Lung (tissue), 11 donors: ENCODE measurements at regions not wholly inside any gene's neighbourhood (a gene's known extent, or its start where the extent isn't known, plus 50 kb on each side); places are given as distances from the start of the nearest gene placed in this dataset.

Source experiments
- ATAC-seq: fragments of 200-7000 bp; cut with Tn5 transposase; one replicate; pipeline ENCODE4 v1.9.1; 2020; ENCODE audit warnings: moderate number of reproducible peaks; ENCODE audit not compliant: insufficient read depth, low FRiP score
- DNase-seq, 3 donors: peaks; one replicate each; pipeline ENCODE4 v3.0.0-alpha.2; 2013 to 2017
- H3K27ac ChIP-seq, 2 donors: one replicate each; pipeline ENCODE4 v1.5.1; 2013; ENCODE audit warnings: mild to moderate bottlenecking in 2 of 2, moderate library complexity in 2 of 2, control low read depth in 1 of 2, inconsistent platforms in 1 of 2, low read depth in 1 of 2, low read length in 1 of 2
- H3K27me3 ChIP-seq, 3 donors: one replicate each; pipeline ENCODE4 v1.5.1; 2013; ENCODE audit warnings: low read length in 2 of 3; ENCODE audit not compliant: control insufficient read depth in 3 of 3, insufficient read depth in 3 of 3
- H3K36me3 ChIP-seq, 4 donors: one replicate each; pipeline ENCODE4 v1.5.1; 2013; ENCODE audit warnings: low read length in 4 of 4, mild to moderate bottlenecking in 1 of 4, moderate library complexity in 1 of 4; ENCODE audit not compliant: control insufficient read depth in 4 of 4, insufficient read depth in 4 of 4
- H3K4me1 ChIP-seq, 5 donors: one replicate each; pipeline ENCODE4 v1.5.1; 2013; ENCODE audit warnings: low read length in 5 of 5, mild to moderate bottlenecking in 2 of 5, moderate library complexity in 1 of 5; ENCODE audit not compliant: control insufficient read depth in 5 of 5, insufficient read depth in 5 of 5
- H3K4me3 ChIP-seq: one replicate; pipeline ENCODE4 v1.5.1; 2013; ENCODE audit warnings: mild to moderate bottlenecking, control low read depth, moderate library complexity
- H3K9ac ChIP-seq, 2 donors: one replicate each; pipeline ENCODE4 v1.5.1; 2013; ENCODE audit warnings: low read length in 2 of 2, control low read depth in 1 of 2; ENCODE audit not compliant: insufficient read depth in 1 of 2
- H3K9me3 ChIP-seq, 4 donors: one replicate each; pipeline ENCODE4 v1.5.1; 2013; ENCODE audit warnings: low read length in 3 of 4, mild to moderate bottlenecking in 1 of 4, moderate library complexity in 1 of 4; ENCODE audit not compliant: control insufficient read depth in 4 of 4, insufficient read depth in 3 of 4
- WGBS, 2 donors: extraction: QIAGEN DNeasy Blood & Tissue Kit; methylation state at CpG; one replicate each; pipeline ENCODE4 v1.1.7; 2013; 5-methylcytosine and 5-hydroxymethylcytosine counted together
- TF ChIP-seq, protein P1 (sequence below): IDR thresholded peaks from 2 replicates; pipeline ENCODE4 v1.5.1; 2012; ENCODE audit warnings: mild to moderate bottlenecking; ENCODE audit errors: control extremely low read depth, extremely low read depth
- donor health status: control.
- donor health status: control.
- donor health status: Bipolar disorder and iron deficiency.
- donor health status: healthy.
- donor health status: DM: yes; HTN: yes; CAD: no.

DNA sequence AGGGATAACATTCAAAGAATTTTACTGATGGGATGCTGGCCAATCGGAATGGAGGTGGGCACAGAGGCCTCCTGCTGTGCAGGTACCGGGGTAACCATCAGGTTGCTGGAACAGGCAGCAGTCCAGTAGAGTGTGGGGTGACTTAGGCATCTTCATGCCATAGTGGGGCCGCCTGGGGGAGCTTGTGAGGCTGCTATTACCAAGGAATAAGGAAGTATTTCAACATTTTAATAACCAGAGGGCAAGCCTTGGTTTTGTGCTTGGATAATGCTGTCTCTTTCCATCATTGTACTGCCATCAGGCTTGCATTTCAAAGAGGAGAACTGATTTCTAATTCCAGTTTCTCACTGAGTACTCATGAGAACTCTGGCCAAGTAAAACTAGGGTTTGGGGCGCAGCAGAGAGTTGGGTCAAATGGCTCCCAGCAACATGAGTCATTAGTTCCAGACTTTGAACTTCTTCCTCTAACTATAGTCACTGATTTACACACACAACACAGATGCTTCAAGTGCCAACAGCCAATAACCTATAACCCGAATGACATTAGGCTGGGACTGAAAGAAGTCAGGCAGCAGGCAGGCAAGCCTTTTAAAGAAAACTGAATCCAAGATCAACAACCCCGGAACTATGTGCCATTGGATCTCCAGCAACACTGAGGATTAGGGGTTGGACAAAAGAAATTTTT is 56.1 kb upstream of the FHL2 start:
- no peak for ATAC-seq
- no peak overlapping the region for H3K9ac ChIP-seq
- no peak overlapping the region for H3K4me3 ChIP-seq
- no peaks in the 10 kb centered on the region for H3K9me3 ChIP-seq
- no peaks in the 10 kb centered on the region for H3K36me3 ChIP-seq
- WGBS, 2 donors = 58 to 59% methylated on average over 6 of the region's 6 CpGs
- no peaks in the 10 kb centered on the region for H3K4me1 ChIP-seq
- TF ChIP-seq, protein P1, sequence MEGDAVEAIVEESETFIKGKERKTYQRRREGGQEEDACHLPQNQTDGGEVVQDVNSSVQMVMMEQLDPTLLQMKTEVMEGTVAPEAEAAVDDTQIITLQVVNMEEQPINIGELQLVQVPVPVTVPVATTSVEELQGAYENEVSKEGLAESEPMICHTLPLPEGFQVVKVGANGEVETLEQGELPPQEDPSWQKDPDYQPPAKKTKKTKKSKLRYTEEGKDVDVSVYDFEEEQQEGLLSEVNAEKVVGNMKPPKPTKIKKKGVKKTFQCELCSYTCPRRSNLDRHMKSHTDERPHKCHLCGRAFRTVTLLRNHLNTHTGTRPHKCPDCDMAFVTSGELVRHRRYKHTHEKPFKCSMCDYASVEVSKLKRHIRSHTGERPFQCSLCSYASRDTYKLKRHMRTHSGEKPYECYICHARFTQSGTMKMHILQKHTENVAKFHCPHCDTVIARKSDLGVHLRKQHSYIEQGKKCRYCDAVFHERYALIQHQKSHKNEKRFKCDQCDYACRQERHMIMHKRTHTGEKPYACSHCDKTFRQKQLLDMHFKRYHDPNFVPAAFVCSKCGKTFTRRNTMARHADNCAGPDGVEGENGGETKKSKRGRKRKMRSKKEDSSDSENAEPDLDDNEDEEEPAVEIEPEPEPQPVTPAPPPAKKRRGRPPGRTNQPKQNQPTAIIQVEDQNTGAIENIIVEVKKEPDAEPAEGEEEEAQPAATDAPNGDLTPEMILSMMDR = no peak
- H3K27me3 ChIP-seq = no peaks in the 10 kb centered on the region
- no peak overlapping the region for H3K27ac ChIP-seq
- peak in 1 of 3 donors; percentile 14 for DNase-seq

- H3K27ac ChIP-seq = no peak overlapping the region
- ATAC-seq (no peak), DNase-seq (no peak)
- H3K4me3 ChIP-seq = no peak overlapping the region
- H3K4me1 ChIP-seq = no peaks in the 10 kb centered on the region
- no peaks in the 10 kb centered on the region for H3K36me3 ChIP-seq
- H3K9ac ChIP-seq = no peak overlapping the region
- H3K27me3 ChIP-seq = peaks cover 0 to 2% (median 0%) of the 10 kb centered on the region in 3 donors
- 90 to 93% methylated on average over 5 of the region's 5 CpGs for WGBS, 2 donors
- H3K9me3 ChIP-seq = no peaks in the 10 kb centered on the region
- TF ChIP-seq, protein P1 = no peak
These were observed 52.8 kb upstream of the FHL2 start for GRCh38 chr2:105451571-105452166.

- H3K36me3 ChIP-seq = no peaks in the 10 kb centered on the region
- no peak overlapping the region for H3K9ac ChIP-seq
- H3K9me3 ChIP-seq = no peaks in the 10 kb centered on the region
- TF ChIP-seq, protein P1 = no peak
- 63 to 72% methylated on average over 6 of the region's 6 CpGs for WGBS, 2 donors
- H3K27ac ChIP-seq = no peak overlapping the region
- H3K4me3 ChIP-seq = no peak overlapping the region
- no peak for ATAC-seq
- DNase-seq = no peak
- no peaks in the 10 kb centered on the region for H3K4me1 ChIP-seq
- H3K27me3 ChIP-seq = peaks cover 0 to 2% (median 0%) of the 10 kb centered on the region in 3 donors
These were observed 51.6 kb upstream of the FHL2 start for GRCh38 chr2:105450471-105450870.
